IMR-90 (cell line): ENCODE measurements at regions not wholly inside any gene's neighbourhood (a gene's known extent, or its start where the extent isn't known, plus 50 kb on each side); places are given as distances from the start of the nearest gene placed in this dataset.

ENCODE experiments used
- CHD1 ChIP-seq: IDR thresholded peaks from 2 replicates; pipeline ENCODE4 v1.6.1; 2012; ENCODE audit warnings: low read depth, low read length, improper control_type of control experiment
- NFE2L2 ChIP-seq: fragments of 150-350 bp; IDR thresholded peaks from 2 replicates; pipeline ENCODE4 v1.6.1; 2016; ENCODE audit warnings: low read depth, mild to moderate bottlenecking, low read length
- POLR2A ChIP-seq: IDR thresholded peaks from 2 replicates; pipeline ENCODE4 v1.6.1; 2012; ENCODE audit warnings: mild to moderate bottlenecking, low read depth, low read length
- RAD21 ChIP-seq: IDR thresholded peaks from 2 replicates; pipeline ENCODE4 v1.6.1; 2012; ENCODE audit warnings: low read length, improper control_type of control experiment
- RFX5 ChIP-seq: IDR thresholded peaks from 2 replicates; pipeline ENCODE4 v1.8.0; 2012; ENCODE audit warnings: low read depth, mild to moderate bottlenecking, low read length, moderate library complexity
- TF ChIP-seq, protein P1 (sequence below): conservative IDR thresholded peaks from 2 replicates; pipeline ENCODE4 v1.5.1; 2012; ENCODE audit warnings: mild to moderate bottlenecking, low read depth, low read length, improper control_type of control experiment
- TF ChIP-seq, protein P2 (sequence below): fragments of 150-350 bp; IDR thresholded peaks from 2 replicates; pipeline ENCODE4 v1.6.1; 2017; ENCODE audit warnings: mild to moderate bottlenecking, antibody characterized with exemption, low read length, low read depth

DNA sequence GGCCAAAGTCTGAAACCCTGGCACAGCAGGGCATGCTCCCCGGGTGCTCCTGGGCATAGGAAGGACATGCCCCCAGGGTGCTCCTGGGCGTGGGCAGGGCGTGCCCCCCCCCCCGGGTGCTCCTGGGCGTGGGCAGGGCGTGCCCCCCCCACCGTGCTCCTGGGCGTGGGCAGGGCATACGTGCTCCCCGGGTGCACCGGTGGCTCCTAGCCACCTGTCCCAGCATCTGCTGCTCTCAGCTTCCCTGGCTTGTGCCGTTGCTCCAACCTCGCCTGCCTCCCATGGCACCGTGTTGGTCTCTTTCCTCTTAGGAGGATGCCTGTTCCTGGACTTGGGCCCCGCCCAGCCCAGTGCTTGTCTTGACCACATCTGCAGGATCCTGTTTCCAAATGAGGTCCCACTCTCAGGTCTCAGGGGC, 95.6 kb upstream of the CTDP1 start:
- TF ChIP-seq POLR2A = no peak
- TF ChIP-seq, protein P1, sequence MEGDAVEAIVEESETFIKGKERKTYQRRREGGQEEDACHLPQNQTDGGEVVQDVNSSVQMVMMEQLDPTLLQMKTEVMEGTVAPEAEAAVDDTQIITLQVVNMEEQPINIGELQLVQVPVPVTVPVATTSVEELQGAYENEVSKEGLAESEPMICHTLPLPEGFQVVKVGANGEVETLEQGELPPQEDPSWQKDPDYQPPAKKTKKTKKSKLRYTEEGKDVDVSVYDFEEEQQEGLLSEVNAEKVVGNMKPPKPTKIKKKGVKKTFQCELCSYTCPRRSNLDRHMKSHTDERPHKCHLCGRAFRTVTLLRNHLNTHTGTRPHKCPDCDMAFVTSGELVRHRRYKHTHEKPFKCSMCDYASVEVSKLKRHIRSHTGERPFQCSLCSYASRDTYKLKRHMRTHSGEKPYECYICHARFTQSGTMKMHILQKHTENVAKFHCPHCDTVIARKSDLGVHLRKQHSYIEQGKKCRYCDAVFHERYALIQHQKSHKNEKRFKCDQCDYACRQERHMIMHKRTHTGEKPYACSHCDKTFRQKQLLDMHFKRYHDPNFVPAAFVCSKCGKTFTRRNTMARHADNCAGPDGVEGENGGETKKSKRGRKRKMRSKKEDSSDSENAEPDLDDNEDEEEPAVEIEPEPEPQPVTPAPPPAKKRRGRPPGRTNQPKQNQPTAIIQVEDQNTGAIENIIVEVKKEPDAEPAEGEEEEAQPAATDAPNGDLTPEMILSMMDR = no peak
- no peak for TF ChIP-seq RAD21
- TF ChIP-seq, protein P2, sequence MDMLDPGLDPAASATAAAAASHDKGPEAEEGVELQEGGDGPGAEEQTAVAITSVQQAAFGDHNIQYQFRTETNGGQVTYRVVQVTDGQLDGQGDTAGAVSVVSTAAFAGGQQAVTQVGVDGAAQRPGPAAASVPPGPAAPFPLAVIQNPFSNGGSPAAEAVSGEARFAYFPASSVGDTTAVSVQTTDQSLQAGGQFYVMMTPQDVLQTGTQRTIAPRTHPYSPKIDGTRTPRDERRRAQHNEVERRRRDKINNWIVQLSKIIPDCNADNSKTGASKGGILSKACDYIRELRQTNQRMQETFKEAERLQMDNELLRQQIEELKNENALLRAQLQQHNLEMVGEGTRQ = no peak
- no peak for TF ChIP-seq NFE2L2
- TF ChIP-seq CHD1 = no peak
- TF ChIP-seq RFX5 = no peak
